Small intestine (tissue), 7 donors: ENCODE measurements at regions not wholly inside any gene's neighbourhood (a gene's known extent, or its start where the extent isn't known, plus 50 kb on each side); places are given as distances from the start of the nearest gene placed in this dataset.

Experiments
- DNase-seq, 2 donors: peaks; one replicate each; pipeline versions ENCODE4 v3.0.0 to v3.0.0-alpha.2; 2013
- FAIRE-seq: peaks from 2 replicates; lab custom pipeline; 2012; peaks lifted over from hg19 to GRCh38; lab: Jason Lieb, UNC
- H3K27ac ChIP-seq, 3 donors: one replicate each; pipeline ENCODE4 v1.5.1; 2013; ENCODE audit warnings: low read length in 2 of 3, mild to moderate bottlenecking in 2 of 3, control low read depth in 1 of 3, inconsistent platforms in 1 of 3, low read depth in 1 of 3, moderate library complexity in 1 of 3
- H3K27me3 ChIP-seq, 3 donors: one replicate each; pipeline ENCODE4 v1.6.1; 2013; ENCODE audit warnings: low read length in 3 of 3, inconsistent platforms in 1 of 3; ENCODE audit not compliant: control insufficient read depth in 3 of 3, insufficient read depth in 3 of 3
- H3K36me3 ChIP-seq, 3 donors: one replicate each; pipeline ENCODE4 v1.6.1; 2013; ENCODE audit warnings: low read length in 3 of 3, inconsistent platforms in 1 of 3, low read depth in 1 of 3, mild to moderate bottlenecking in 1 of 3, moderate library complexity in 1 of 3; ENCODE audit not compliant: control insufficient read depth in 3 of 3, insufficient read depth in 2 of 3
- H3K4me1 ChIP-seq, 3 donors: one replicate each; pipeline ENCODE4 v1.6.1; 2013; ENCODE audit warnings: low read length in 2 of 3, inconsistent platforms in 1 of 3, low read depth in 1 of 3, mild to moderate bottlenecking in 1 of 3, moderate library complexity in 1 of 3; ENCODE audit not compliant: control insufficient read depth in 3 of 3, insufficient read depth in 2 of 3
- H3K4me3 ChIP-seq, 3 donors: one replicate each; pipeline ENCODE4 v1.5.1; 2013; ENCODE audit warnings: low read length in 3 of 3, control low read depth in 1 of 3, inconsistent platforms in 1 of 3, low read depth in 1 of 3, mild to moderate bottlenecking in 1 of 3, moderate library complexity in 1 of 3
- H3K9me3 ChIP-seq, 2 donors: one replicate each; pipeline ENCODE4 v1.6.1; 2013; ENCODE audit warnings: low read depth in 1 of 2, low read length in 1 of 2; ENCODE audit not compliant: control insufficient read depth in 2 of 2, insufficient read depth in 1 of 2
- WGBS, 3 donors: extraction: QIAGEN DNeasy Blood & Tissue Kit; methylation state at CpG; one replicate each; pipeline ENCODE4 v1.1.7; 2013; 5-methylcytosine and 5-hydroxymethylcytosine counted together
- donor health status: healthy with polysubstance abuse.
- donor health status: control.
- donor health status: control.
- donor health status: Bipolar disorder and iron deficiency.
- donor health status: healthy.

DNA sequence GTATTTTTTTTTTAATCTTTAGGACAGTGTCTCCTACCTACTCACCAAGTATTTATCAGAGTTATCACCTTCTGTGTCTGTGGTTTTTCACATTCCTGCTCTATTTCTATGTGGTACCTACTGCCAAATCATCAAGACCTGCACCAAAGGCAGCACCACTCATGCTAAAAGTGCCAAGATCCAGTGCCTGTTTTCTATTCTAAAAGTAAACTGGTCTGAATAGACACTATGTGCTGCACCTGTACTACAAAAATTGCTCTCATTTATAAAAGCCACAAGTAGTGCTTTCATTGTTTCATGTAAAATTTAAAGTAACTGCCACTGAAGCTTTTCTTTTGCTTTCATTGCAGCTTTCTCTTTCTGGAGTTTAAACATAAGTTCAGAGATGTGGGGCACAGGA, 103.9 kb upstream of the GULP1 start:
- Histone ChIP-seq H3K27ac (no peak overlapping the region), H3K27me3 (no peaks in the 10 kb centered on the region), H3K36me3 (no peaks in the 10 kb centered on the region), H3K4me1 (no peaks in the 10 kb centered on the region), H3K9me3 (no peaks in the 10 kb centered on the region), H3K4me3 (no peak overlapping the region)
- no peak for FAIRE-seq
- DNase-seq: no peak

DNA sequence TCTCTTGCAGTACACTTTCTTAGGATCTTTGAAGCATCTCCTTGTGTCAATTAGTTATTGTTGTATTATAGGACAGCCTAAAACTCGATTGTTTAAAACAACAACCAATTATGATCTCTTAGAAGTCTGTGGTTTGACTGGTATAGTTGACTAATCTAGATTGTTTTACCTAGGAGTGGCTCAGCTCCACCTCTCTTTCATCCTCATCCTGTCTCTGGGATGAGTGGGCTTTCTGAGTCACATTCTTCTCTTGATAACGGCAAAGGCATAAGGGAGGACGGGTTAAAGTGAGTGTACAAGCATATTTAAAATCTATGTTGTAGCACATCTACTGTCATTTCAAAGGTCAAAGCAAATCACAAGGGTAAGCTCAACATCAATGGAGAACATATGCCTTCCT, 102.3 kb upstream of the GULP1 start:
- no peak for FAIRE-seq
- 67 to 82% (median 73%) methylated on average over 3 of the region's 3 CpGs for WGBS, 3 donors

DNA sequence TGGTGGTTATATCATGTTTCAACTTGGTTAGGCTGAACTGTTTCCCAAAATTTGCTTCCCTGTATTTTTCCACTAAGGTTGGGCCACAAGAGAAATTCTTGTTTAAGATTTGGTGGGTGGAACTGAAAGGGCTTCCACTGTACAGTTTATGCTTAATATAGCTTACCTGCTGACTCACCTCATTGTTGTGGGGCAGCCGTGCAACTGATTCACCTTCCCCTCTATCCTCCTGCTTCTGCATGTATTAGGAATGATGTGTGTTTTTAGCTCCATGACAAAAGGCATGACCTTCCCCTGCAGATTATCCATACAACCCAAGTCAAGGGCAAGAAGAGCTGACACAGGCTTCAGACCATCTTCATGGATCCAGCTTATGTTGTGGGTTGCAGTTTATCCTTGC, 98.4 kb upstream of the GULP1 start:
- DNase-seq (no peak), FAIRE-seq (no peak)
- Histone ChIP-seq H3K9me3 (no peaks in the 10 kb centered on the region), H3K4me3 (no peak overlapping the region), H3K27ac (no peak overlapping the region), H3K4me1 (no peaks in the 10 kb centered on the region), H3K27me3 (no peaks in the 10 kb centered on the region), H3K36me3 (no peaks in the 10 kb centered on the region)
- 86 to 91% (median 91%) methylated on average over 1 of the region's 1 CpG for WGBS, 3 donors

More for the DNA sequence above, 102.3 kb upstream of the GULP1 start:
- no peak overlapping the region for H3K27ac ChIP-seq
- H3K4me1 ChIP-seq: no peaks in the 10 kb centered on the region
- H3K9me3 ChIP-seq: no peaks in the 10 kb centered on the region
- H3K4me3 ChIP-seq: no peak overlapping the region
- H3K36me3 ChIP-seq: no peaks in the 10 kb centered on the region
- DNase-seq: no peak
- no peaks in the 10 kb centered on the region for H3K27me3 ChIP-seq

DNA sequence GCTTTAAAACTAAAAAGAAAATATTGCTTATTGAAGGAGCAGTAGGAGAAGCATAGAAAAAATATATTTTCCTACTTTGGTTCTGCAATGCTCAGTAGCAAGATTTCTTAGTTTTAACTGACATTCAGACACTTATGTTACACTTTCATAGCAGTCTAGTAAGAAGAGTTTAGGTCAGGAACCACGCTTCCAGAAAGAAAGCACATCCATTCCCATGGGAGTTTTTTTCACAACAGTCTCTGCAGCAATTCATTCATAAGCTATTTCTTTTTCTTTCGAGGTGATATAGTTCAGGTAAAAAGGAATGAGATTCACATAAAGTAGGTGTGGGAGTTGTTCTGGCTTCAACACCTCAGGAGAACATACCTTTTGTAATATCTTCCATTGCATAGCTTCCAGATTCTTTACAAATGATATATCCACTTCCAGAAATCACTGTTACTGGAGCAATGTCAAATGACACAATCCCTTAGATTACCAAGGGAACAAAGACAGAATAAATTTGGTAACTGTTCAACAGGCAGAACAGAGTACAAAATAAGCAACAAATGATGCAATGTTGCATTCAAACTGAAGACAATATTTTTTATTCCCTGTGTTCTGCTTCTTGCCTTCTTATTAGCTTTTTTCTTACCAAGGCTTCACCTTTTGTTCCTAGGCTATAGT, 95.2 kb upstream of the GULP1 start:
- Histone ChIP-seq H3K4me3 (no peak overlapping the region), H3K9me3 (no peaks in the 10 kb centered on the region), H3K36me3 (no peaks in the 10 kb centered on the region), H3K27ac (no peak overlapping the region), H3K27me3 (no peaks in the 10 kb centered on the region), H3K4me1 (no peaks in the 10 kb centered on the region)
- FAIRE-seq (no peak), DNase-seq (no peak)
- 70 to 86% (median 85%) methylated on average over 2 of the region's 2 CpGs for WGBS, 3 donors

DNA sequence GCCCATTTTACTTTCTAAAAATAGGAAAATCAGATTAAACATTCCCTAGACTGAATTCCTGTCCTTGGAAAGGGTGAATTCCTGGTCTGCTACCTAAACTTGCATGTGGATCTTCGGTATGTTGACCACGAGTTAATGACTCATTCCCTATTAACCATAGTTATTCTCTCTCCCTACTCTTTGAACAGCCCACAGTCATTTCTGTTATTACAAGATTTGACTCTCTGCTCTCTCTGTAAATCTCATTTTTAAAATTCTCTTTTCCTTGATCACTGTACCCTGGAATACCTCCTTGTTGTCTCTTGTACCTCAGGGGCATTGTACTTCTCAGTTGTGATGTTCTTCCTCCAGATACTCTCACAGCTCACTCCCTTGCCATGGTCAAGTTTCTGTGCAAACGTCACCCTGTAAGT, 92.0 kb upstream of the GULP1 start:
- Histone ChIP-seq H3K4me3 (no peak overlapping the region), H3K36me3 (no peaks in the 10 kb centered on the region), H3K4me1 (no peaks in the 10 kb centered on the region), H3K27ac (no peak overlapping the region), H3K9me3 (no peaks in the 10 kb centered on the region), H3K27me3 (no peaks in the 10 kb centered on the region)
- 73 to 81% (median 80%) methylated on average over 3 of the region's 3 CpGs for WGBS, 3 donors
- DNase-seq: no peak
- FAIRE-seq: no peak

DNA sequence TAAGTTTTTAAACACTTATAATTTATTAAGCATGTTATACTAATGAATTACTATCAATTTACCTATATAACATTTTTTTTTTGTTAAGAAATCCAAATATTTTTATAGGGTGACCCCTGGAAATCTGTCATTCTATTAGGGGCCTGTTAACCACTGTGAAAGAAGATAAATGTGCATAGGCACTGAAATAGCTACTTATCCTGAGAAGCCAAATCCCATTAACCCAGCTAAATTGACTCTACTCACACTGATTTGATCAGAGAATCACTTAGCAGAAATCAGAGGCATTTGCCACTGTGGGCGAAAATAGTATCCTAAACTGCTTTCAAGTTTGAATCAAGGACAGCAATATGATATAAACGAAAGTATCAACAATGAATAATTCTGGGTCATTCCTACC, 90.0 kb upstream of the GULP1 start:
- no peaks in the 10 kb centered on the region for H3K27me3 ChIP-seq
- H3K4me3 ChIP-seq: no peak overlapping the region
- no peaks in the 10 kb centered on the region for H3K9me3 ChIP-seq
- H3K36me3 ChIP-seq: no peaks in the 10 kb centered on the region
- H3K4me1 ChIP-seq: no peaks in the 10 kb centered on the region
- DNase-seq: no peak
- no peak for FAIRE-seq
- WGBS, 3 donors: 89 to 92% (median 91%) methylated on average over 2 of the region's 2 CpGs
- H3K27ac ChIP-seq: no peak overlapping the region

DNA sequence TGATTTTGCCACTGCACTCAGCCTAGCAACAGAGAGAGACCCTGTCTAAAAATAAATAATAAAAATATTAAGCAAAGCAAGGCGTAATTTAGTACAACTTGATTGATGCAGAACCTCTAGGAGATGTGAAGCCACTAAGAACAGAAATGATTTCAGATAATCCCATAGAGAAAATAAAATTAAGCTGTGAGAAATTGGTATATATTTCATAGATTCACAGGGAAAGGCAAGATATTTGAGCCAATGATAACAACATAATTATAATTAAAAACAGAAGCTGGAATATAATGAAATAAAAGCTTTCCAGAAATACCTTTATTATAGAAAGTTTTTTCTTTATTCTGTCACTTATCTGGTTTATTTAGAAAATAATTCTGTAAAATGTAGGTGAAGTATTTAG, 88.9 kb upstream of the GULP1 start:
- H3K27me3 ChIP-seq: no peaks in the 10 kb centered on the region
- H3K27ac ChIP-seq: no peak overlapping the region
- WGBS, 3 donors: 78 to 94% (median 92%) methylated on average over 1 of the region's 1 CpG
- no peaks in the 10 kb centered on the region for H3K36me3 ChIP-seq
- DNase-seq (no peak), FAIRE-seq (no peak)
- H3K9me3 ChIP-seq: no peaks in the 10 kb centered on the region
- no peaks in the 10 kb centered on the region for H3K4me1 ChIP-seq
- no peak overlapping the region for H3K4me3 ChIP-seq

DNA sequence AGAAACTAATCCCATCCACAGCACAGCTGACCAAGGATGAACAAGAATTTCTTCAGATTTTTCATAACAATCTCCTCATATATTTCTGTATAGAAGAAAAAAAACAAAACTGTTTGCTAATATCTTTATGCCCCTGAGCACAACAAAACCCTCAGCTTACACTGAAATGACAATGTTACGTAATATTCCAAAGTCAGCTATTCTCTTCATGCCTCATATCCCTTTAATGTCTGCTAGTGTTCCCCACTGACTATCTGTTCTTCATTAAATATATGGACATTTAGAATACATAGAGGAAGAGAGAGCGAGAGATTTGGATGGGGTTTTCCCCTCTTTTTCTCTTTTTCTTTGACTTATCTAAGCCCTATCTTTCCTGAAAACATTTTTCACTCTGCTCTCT, 87.9 kb upstream of the GULP1 start:
- no peaks in the 10 kb centered on the region for H3K4me1 ChIP-seq
- FAIRE-seq (no peak), DNase-seq (no peak)
- H3K27me3 ChIP-seq: no peaks in the 10 kb centered on the region
- H3K4me3 ChIP-seq: no peak overlapping the region
- H3K27ac ChIP-seq: no peak overlapping the region
- no peaks in the 10 kb centered on the region for H3K36me3 ChIP-seq
- 87 to 98% (median 91%) methylated on average over 2 of the region's 2 CpGs for WGBS, 3 donors
- H3K9me3 ChIP-seq: no peaks in the 10 kb centered on the region

DNA sequence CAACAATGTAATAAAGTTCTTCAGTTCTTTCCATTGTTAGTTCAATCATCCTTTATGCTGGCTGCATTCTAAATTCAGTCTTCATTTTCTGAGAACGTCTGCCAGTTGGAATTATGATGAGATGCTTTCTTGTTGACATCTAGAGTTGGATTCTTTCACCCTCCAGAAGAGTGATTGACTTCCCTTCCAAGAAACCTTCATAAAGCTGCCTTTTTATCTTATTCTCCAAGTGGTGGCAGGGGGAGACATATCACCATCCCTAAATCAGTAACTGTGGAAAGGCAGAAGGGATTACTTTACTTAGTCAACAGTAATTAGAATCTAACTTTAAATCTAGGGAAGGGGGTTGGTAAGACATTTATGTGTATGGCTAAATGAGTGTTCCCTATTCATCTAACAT, 86.8 kb upstream of the GULP1 start:
- Histone ChIP-seq H3K4me3 (no peak overlapping the region), H3K36me3 (no peaks in the 10 kb centered on the region), H3K27ac (no peak overlapping the region), H3K27me3 (no peaks in the 10 kb centered on the region), H3K4me1 (no peaks in the 10 kb centered on the region), H3K9me3 (no peaks in the 10 kb centered on the region)
- FAIRE-seq (no peak), DNase-seq (no peak)
- 30 to 38% (median 32%) methylated on average over 1 of the region's 1 CpG for WGBS, 3 donors
